Body of pancreas (tissue), 4 donors: ENCODE measurements at regions not wholly inside any gene's neighbourhood (a gene's known extent, or its start where the extent isn't known, plus 50 kb on each side); places are given as distances from the start of the nearest gene placed in this dataset.

ENCODE experiments used
- POLR2A ChIP-seq, 3 donors: fragments of 450-650 bp; IDR thresholded peaks; one replicate each; pipeline ENCODE4 v1.6.1; 2016; ENCODE audit warnings: antibody characterized with exemption in 3 of 3, mild to moderate bottlenecking in 2 of 3
- TF ChIP-seq, protein P1 (sequence below), 7 experiments: fragments of 450-650 bp in 4 of 7; fragments of 200-600 bp in 3 of 7; sonication (generic) in 3 of 7; IDR thresholded peaks; one replicate each; pipeline ENCODE4 v1.5.1; 2016 to 2019; ENCODE audit warnings: antibody characterized with exemption in 7 of 7

DNA sequence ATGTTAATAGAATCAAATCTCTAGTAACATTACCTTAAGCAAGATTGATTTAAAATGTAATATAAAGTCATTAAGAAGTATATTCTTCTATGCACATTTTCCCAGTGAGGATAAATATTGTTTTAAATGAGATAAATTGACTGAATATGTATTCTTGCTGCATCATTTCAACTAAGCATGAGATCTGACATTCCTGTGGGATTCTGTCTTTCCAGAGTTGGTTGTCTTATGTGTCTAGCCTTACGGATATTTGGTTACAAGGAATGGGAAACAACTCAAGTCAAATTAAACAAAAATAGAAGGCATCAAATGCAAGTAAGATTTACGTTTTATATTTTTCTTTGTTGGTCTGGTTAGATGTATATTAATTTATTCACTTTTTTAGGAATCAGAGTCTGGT lies 287.5 kb downstream of the PTGER3 start:
- TF ChIP-seq, protein P1, sequence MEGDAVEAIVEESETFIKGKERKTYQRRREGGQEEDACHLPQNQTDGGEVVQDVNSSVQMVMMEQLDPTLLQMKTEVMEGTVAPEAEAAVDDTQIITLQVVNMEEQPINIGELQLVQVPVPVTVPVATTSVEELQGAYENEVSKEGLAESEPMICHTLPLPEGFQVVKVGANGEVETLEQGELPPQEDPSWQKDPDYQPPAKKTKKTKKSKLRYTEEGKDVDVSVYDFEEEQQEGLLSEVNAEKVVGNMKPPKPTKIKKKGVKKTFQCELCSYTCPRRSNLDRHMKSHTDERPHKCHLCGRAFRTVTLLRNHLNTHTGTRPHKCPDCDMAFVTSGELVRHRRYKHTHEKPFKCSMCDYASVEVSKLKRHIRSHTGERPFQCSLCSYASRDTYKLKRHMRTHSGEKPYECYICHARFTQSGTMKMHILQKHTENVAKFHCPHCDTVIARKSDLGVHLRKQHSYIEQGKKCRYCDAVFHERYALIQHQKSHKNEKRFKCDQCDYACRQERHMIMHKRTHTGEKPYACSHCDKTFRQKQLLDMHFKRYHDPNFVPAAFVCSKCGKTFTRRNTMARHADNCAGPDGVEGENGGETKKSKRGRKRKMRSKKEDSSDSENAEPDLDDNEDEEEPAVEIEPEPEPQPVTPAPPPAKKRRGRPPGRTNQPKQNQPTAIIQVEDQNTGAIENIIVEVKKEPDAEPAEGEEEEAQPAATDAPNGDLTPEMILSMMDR (IDR thresholded peaks at IDR 0.05): no peak
- no peak for TF ChIP-seq POLR2A (IDR thresholded peaks at IDR 0.05)
